ENCODE measurements at regions not wholly inside any gene's neighbourhood (a gene's known extent, or its start where the extent isn't known, plus 50 kb on each side); places are given as distances from the start of the nearest gene placed in this dataset.

- Histone ChIP-seq H3K36me3 (replicated peaks; ENCODE audit: control insufficient read depth, insufficient read depth, low read length) (no peaks in the 10 kb centered on the region), H3K4me3 (ENCODE audit: insufficient read depth, low read depth, low read length) (no peak overlapping the region), H3K27me3 (ENCODE audit: control insufficient read depth, insufficient read depth, low read length) (peaks cover 10% of the 10 kb centered on the region)
- DNase-seq, result no peak
Measured at GRCh38 chr12:132396657-132397056, 67.3 kb upstream of the GALNT9 start.

GRCh38 chr12:132395908-132396305 is 66.5 kb upstream of the GALNT9 start:
- no peak overlapping the region for H3K4me3 ChIP-seq (ENCODE audit: insufficient read depth, low read depth, low read length)
- no peak for DNase-seq

DNA sequence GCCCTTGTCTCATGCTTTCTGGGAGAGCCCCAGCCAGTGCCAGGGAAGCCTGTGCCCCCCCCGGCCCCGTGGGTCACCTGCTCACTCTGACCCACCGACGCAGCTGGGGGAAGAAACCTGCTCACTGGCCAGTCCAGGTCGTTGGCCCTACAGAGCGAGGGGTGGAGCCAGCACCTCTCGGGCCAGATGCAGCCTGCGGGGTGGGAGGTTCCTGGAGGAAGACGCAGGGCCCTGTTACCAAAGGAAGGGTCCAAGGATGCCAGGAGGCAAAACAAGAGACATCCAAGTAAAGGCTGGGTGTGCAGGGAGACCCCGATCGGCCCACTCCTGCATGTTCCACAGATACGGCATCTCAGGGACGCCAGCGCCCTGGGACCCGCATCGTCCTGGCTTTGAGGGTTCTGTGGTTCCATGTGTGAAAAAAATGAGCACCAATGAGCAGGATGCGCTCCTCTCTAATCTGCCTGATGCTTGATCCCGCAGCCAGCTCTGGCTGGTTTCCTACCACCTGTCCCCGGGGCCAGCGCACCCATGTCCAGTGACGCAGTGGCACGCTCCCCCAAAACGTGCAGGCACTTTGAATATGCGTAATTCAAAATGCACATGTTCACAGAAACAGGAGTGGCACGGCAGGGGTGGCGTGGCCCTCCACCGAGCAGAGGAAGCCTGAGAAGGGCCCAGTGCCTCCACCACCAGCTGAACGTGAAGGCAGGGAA is 66.0 kb upstream of the GALNT9 start:
- Histone ChIP-seq H3K36me3 (replicated peaks; ENCODE audit: control insufficient read depth, insufficient read depth, low read length) (no peaks in the 10 kb centered on the region), H3K4me3 (ENCODE audit: insufficient read depth, low read depth, low read length) (no peak overlapping the region), H3K27me3 (ENCODE audit: control insufficient read depth, insufficient read depth, low read length) (peaks cover 8% of the 10 kb centered on the region)
- peak; percentile 86 for DNase-seq

More at GRCh38 chr12:132395908-132396305, 66.5 kb upstream of the GALNT9 start:
- Histone ChIP-seq H3K27me3 (ENCODE audit: control insufficient read depth, insufficient read depth, low read length) (peaks cover 8% of the 10 kb centered on the region), H3K36me3 (replicated peaks; ENCODE audit: control insufficient read depth, insufficient read depth, low read length) (no peaks in the 10 kb centered on the region)

GRCh38 chr12:132393991-132394949 is 64.9 kb upstream of the GALNT9 start:
- Histone ChIP-seq H3K4me3 (ENCODE audit: insufficient read depth, low read depth, low read length) (no peak overlapping the region), H3K27me3 (ENCODE audit: control insufficient read depth, insufficient read depth, low read length) (peaks cover 9% of the 10 kb centered on the region), H3K36me3 (replicated peaks; ENCODE audit: control insufficient read depth, insufficient read depth, low read length) (no peaks in the 10 kb centered on the region)
- DNase-seq, result no peak

- DNase-seq, result no peak
- peaks cover 17% of the 10 kb centered on the region for H3K27me3 ChIP-seq (ENCODE audit: control insufficient read depth, insufficient read depth, low read length)
- H3K4me3 ChIP-seq (ENCODE audit: insufficient read depth, low read depth, low read length), result no peak overlapping the region
- no peaks in the 10 kb centered on the region for H3K36me3 ChIP-seq (replicated peaks; ENCODE audit: control insufficient read depth, insufficient read depth, low read length)
Measured at GRCh38 chr12:132393245-132393795, 63.9 kb upstream of the GALNT9 start.

DNA sequence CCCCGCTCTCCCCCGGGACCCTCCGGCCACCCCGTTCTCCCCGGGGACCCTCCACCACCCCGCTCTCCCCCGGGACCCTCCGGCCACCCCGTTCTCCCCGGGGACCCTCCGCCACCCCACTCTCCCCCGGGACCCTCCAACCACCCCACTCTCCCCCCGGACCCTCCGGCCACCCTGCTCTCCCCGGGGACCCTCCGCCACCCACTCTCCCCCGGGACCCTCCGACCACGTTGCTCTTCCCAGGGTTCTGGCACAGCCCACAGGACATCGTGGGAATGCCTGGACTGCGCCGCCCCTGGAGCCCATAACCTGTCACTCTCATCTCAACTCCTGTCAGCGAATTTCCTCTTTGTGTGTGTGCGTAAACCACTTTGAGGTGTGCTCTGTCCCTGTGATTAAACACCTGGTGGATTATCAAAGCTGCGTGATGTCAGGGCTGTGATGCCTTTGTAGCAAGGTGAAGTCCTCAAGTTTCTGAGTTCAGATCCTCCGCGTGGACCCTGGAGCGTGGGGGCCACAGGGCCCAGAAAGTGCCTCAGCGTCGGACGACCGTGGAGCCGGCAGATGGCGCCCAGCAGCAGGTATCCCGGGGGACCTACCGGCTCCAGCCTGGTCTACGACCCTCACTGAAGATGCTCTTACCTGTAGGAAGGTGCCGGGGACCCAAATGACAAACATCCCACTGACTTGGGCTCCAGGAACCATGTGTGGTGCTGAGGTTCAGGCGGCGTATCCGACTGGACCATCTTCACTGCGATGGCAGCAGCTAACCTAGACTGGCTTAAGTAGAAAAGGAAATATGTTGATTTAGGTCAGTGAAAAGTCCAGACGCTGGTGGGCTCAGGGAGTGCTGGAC is 63.2 kb upstream of the GALNT9 start:
- no peak for DNase-seq
- Histone ChIP-seq H3K36me3 (replicated peaks; ENCODE audit: control insufficient read depth, insufficient read depth, low read length) (no peaks in the 10 kb centered on the region), H3K27me3 (ENCODE audit: control insufficient read depth, insufficient read depth, low read length) (peaks cover 24% of the 10 kb centered on the region), H3K4me3 (ENCODE audit: insufficient read depth, low read depth, low read length) (no peak overlapping the region)

GRCh38 chr12:132391326-132392041 is 62.1 kb upstream of the GALNT9 start:
- DNase-seq, result no peak
- peaks cover 32% of the 10 kb centered on the region for H3K27me3 ChIP-seq (ENCODE audit: control insufficient read depth, insufficient read depth, low read length)
- H3K4me3 ChIP-seq (ENCODE audit: insufficient read depth, low read depth, low read length), result no peak overlapping the region
- no peaks in the 10 kb centered on the region for H3K36me3 ChIP-seq (replicated peaks; ENCODE audit: control insufficient read depth, insufficient read depth, low read length)

- Histone ChIP-seq H3K27me3 (ENCODE audit: control insufficient read depth, insufficient read depth, low read length) (peaks cover 42% of the 10 kb centered on the region), H3K36me3 (replicated peaks; ENCODE audit: control insufficient read depth, insufficient read depth, low read length) (no peaks in the 10 kb centered on the region), H3K4me3 (ENCODE audit: insufficient read depth, low read depth, low read length) (no peak overlapping the region)
- no peak for DNase-seq
Measured at GRCh38 chr12:132390287-132391076, 61.1 kb upstream of the GALNT9 start.

GRCh38 chr12:132389526-132390286 is 60.3 kb upstream of the GALNT9 start:
- peak; percentile 87 for DNase-seq
- Histone ChIP-seq H3K4me3 (ENCODE audit: insufficient read depth, low read depth, low read length) (no peak overlapping the region), H3K27me3 (ENCODE audit: control insufficient read depth, insufficient read depth, low read length) (peaks cover 50% of the 10 kb centered on the region), H3K36me3 (replicated peaks; ENCODE audit: control insufficient read depth, insufficient read depth, low read length) (no peaks in the 10 kb centered on the region)

- Histone ChIP-seq H3K4me3 (ENCODE audit: insufficient read depth, low read depth, low read length) (no peak overlapping the region), H3K36me3 (replicated peaks; ENCODE audit: control insufficient read depth, insufficient read depth, low read length) (no peaks in the 10 kb centered on the region), H3K27me3 (ENCODE audit: control insufficient read depth, insufficient read depth, low read length) (peaks cover 51% of the 10 kb centered on the region)
- no peak for DNase-seq
Measured at GRCh38 chr12:132389026-132389425, 59.6 kb upstream of the GALNT9 start.

- H3K36me3 ChIP-seq (replicated peaks; ENCODE audit: control insufficient read depth, insufficient read depth, low read length), result no peaks in the 10 kb centered on the region
- H3K4me3 ChIP-seq (ENCODE audit: insufficient read depth, low read depth, low read length), result no peak overlapping the region
- DNase-seq, result no peak
- peaks cover 53% of the 10 kb centered on the region for H3K27me3 ChIP-seq (ENCODE audit: control insufficient read depth, insufficient read depth, low read length)
Measured at GRCh38 chr12:132388379-132389015, 59.1 kb upstream of the GALNT9 start.

DNA sequence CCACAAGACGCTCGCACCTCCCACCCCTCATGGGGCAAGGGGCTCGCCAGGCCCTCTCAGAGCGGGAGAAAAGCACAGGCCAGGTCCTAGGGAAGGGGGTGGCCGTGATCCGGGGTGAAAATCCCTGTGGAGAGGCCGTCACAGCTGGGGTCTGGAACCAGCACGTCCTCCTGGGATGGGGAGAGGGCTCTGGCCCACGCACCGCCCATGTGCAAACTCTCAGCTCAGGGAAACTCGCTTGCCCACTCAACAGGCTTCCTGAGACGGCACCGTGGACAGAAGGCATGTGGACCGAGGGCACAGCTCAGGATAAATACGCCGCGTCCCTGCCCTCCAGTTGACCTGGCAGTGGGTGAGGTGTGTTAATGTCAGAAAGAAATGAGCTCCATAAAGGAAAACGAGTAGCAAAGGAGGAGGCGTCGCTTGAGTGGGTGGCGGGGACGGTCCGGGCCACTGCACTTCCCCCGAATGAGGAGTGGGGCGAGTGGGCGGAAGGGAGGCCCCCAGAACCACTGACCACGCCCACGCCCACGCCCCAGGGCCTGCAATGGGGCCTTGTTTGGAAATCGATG is 57.6 kb upstream of the GALNT9 start:
- H3K27me3 ChIP-seq (ENCODE audit: control insufficient read depth, insufficient read depth, low read length), result peaks cover 55% of the 10 kb centered on the region
- no peak for DNase-seq
- no peak overlapping the region for H3K4me3 ChIP-seq (ENCODE audit: insufficient read depth, low read depth, low read length)
- H3K36me3 ChIP-seq (replicated peaks; ENCODE audit: control insufficient read depth, insufficient read depth, low read length), result no peaks in the 10 kb centered on the region

Data from H7 (cell line).